Spleen (tissue), 11 donors: ENCODE measurements at regions not wholly inside any gene's neighbourhood (a gene's known extent, or its start where the extent isn't known, plus 50 kb on each side); places are given as distances from the start of the nearest gene placed in this dataset.

ENCODE experiments used
- DNase-seq: peaks from one replicate; pipeline ENCODE4 v3.0.0-alpha.2; 2020
- H3K27ac ChIP-seq, 8 donors: fragments of 200-600 bp; sonication (generic) in 7 of 8; 1 replicate in 4 of 8; 2 replicates in 4 of 8; pipeline versions ENCODE4 v1.5.0 to v1.8.0; 2016 to 2021; ENCODE audit warnings: inconsistent platforms in 4 of 8, mild to moderate bottlenecking in 4 of 8, moderate library complexity in 1 of 8
- H3K27me3 ChIP-seq, 7 donors: fragments of 200-600 bp; sonication (generic) in 6 of 7; replicated peaks in 1 of 7; 1 replicate in 4 of 7; 2 replicates in 3 of 7; pipeline versions ENCODE4 v1.5.0 to v1.8.0; 2016 to 2021; ENCODE audit warnings: inconsistent platforms in 3 of 7, mild to moderate bottlenecking in 1 of 7
- H3K36me3 ChIP-seq, 6 donors: fragments of 200-600 bp; sonication (generic) in 5 of 6; 1 replicate in 4 of 6; 2 replicates in 2 of 6; pipeline versions ENCODE4 v1.5.0 to v1.8.0; 2016 to 2021; ENCODE audit warnings: inconsistent platforms in 2 of 6
- H3K4me1 ChIP-seq, 6 donors: fragments of 200-600 bp; sonication (generic) in 5 of 6; 1 replicate in 3 of 6; 2 replicates in 3 of 6; pipeline versions ENCODE4 v1.5.0 to v1.8.0; 2016 to 2021; ENCODE audit warnings: inconsistent platforms in 3 of 6
- H3K4me3 ChIP-seq, 8 donors: fragments of 200-600 bp; sonication (generic) in 7 of 8; 1 replicate in 4 of 8; 2 replicates in 4 of 8; pipeline versions ENCODE4 v1.5.0 to v1.8.0; 2016 to 2021; ENCODE audit warnings: inconsistent platforms in 4 of 8, mild to moderate bottlenecking in 4 of 8, moderate library complexity in 2 of 8
- H3K9me3 ChIP-seq, 8 donors: fragments of 200-600 bp; sonication (generic) in 7 of 8; 1 replicate in 4 of 8; 2 replicates in 4 of 8; pipeline versions ENCODE4 v1.5.0 to v1.8.0; 2016 to 2021; ENCODE audit warnings: inconsistent platforms in 4 of 8
- CTCF ChIP-seq, 11 experiments: fragments of 200-600 bp in 7 of 11; fragments of 450-650 bp in 4 of 11; sonication (generic) in 4 of 11; IDR thresholded peaks in 8 of 11; conservative IDR thresholded peaks in 3 of 11; 1 replicate in 7 of 11; 2 replicates in 4 of 11; pipeline versions ENCODE4 v1.4.0 to v1.8.0; 2016 to 2021; ENCODE audit warnings: antibody characterized with exemption in 11 of 11, inconsistent platforms in 4 of 11, mild to moderate bottlenecking in 1 of 11
- POLR2A ChIP-seq, 3 donors: fragments of 450-650 bp; IDR thresholded peaks; one replicate each; pipeline ENCODE4 v1.5.1; 2017; ENCODE audit warnings: antibody characterized with exemption in 3 of 3, mild to moderate bottlenecking in 1 of 3
- POLR2AphosphoS5 ChIP-seq, 3 donors: sonication (generic); formaldehyde crosslinking; IDR thresholded peaks; one replicate each; pipeline ENCODE4 v1.5.1; 2017; ENCODE audit warnings: antibody characterized with exemption in 3 of 3
- WGBS, 5 donors: extraction: QIAGEN DNeasy Blood & Tissue Kit in 3 of 5; methylation state at CpG; one replicate each; pipeline versions ENCODE4 v1.1.5 to v1.1.7; 2013 to 2018; 5-methylcytosine and 5-hydroxymethylcytosine counted together
- intact Hi-C: fragments of 100-400 bp; cut with DNase I; formaldehyde crosslinking; loops from one replicate; pipeline ENCODE4 v1.15.0; 2023; ENCODE audit warnings: low total_unique reads
- donor health status: healthy with polysubstance abuse.
- donor health status: DM: no; HTN: no; CAD: no; lungs with moderate emphysema.
- donor health status: DM: no; HTN: no; CAD: no.
- donor health status: Bipolar disorder and iron deficiency.
- donor health status: healthy.
- donor health status: DM: no; HTN: no; CAD: no.
- donor health status: DM: yes; HTN: yes; CAD: no.

- Histone ChIP-seq H3K36me3 (no peaks in the 10 kb centered on the region), H3K27ac (no peak overlapping the region), H3K4me3 (no peak overlapping the region), H3K4me1 (peaks cover 0 to 11% (median 0%) of the 10 kb centered on the region in 6 donors), H3K27me3 (no peaks in the 10 kb centered on the region), H3K9me3 (no peaks in the 10 kb centered on the region)
- 32 to 55% (median 38%) methylated on average over 4 of the region's 4 CpGs for WGBS, 5 donors
- intact Hi-C loops, result no loop called here
- TF ChIP-seq POLR2AphosphoS5 (IDR thresholded peaks at IDR 0.05) (no peak), CTCF (IDR thresholded peaks at IDR 0.05 in 8 of 11, conservative IDR thresholded peaks at IDR 0.05 in 3 of 11) (no peak), POLR2A (IDR thresholded peaks at IDR 0.05) (no peak)
- no peak for DNase-seq
Measured at GRCh38 chr6:81938014-81938856, 185.8 kb upstream of the TENT5A start.

DNA sequence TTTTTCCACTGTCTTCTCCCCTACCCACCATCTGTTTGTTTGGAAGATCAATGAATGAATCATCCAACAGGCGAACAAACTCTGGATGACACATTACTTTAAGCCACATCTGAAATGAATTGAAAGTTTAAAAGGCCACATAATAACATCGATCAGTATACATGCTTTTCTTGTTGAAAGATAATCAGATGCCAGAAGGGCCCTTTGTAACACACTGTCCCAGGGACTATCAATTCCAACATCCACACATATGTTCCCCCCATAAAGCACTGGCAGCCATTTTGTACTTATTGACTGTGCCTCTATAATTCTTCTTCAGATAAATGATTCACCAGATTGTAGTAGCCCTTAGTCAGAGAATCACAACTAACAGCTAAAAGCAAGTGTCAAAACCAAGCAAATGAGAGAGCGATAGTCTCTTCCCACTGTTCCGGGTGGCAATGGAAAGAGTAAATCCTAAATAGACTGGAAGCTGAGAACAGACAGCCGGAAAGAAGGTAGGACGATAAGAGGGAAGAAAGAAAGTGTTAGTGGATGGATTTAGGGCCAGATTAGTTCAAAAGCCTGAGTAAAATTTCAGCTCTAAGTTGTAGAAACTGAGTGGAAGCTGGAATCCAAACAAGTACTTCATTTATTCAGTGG lies 184.9 kb upstream of the TENT5A start:
- no peak for TF ChIP-seq CTCF (IDR thresholded peaks at IDR 0.05 in 8 of 11, conservative IDR thresholded peaks at IDR 0.05 in 3 of 11)
- TF ChIP-seq POLR2A (IDR thresholded peaks at IDR 0.05), result no peak
- TF ChIP-seq POLR2AphosphoS5 (IDR thresholded peaks at IDR 0.05), result no peak
- 81 to 93% (median 83%) methylated on average over 6 of the region's 6 CpGs for WGBS, 5 donors
- no peaks in the 10 kb centered on the region for H3K27me3 ChIP-seq
- intact Hi-C loops, result no loop called here
- H3K27ac ChIP-seq, result no peak overlapping the region
- H3K4me1 ChIP-seq, result peaks cover 0 to 11% (median 0%) of the 10 kb centered on the region in 6 donors
- DNase-seq, result no peak
- H3K36me3 ChIP-seq, result no peaks in the 10 kb centered on the region
- no peak overlapping the region for H3K4me3 ChIP-seq
- H3K9me3 ChIP-seq, result no peaks in the 10 kb centered on the region

DNA sequence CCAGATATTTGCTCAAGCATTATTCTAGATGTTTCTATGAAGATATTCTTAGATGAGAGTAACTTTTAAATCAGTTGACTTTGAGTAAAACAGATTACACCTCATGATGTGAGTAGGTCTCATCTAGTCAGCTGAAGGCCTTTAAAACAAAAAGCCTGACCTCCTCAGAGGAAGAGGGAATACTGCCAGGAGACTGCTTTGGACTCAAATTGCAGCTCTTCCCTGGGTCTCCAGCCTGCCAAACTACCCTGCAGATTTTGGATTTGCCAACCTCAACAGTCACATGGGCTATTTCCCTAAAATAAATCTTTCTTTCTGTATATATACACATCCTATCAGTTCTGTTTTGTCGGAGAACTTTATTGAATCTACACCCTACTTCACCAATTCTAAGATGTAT lies 182.5 kb upstream of the TENT5A start:
- Histone ChIP-seq H3K4me1 (peaks cover 0 to 6% (median 0%) of the 10 kb centered on the region in 6 donors), H3K36me3 (no peaks in the 10 kb centered on the region), H3K9me3 (no peaks in the 10 kb centered on the region), H3K27ac (no peak overlapping the region), H3K4me3 (no peak overlapping the region), H3K27me3 (no peaks in the 10 kb centered on the region)
- DNase-seq, result no peak
- TF ChIP-seq POLR2A (IDR thresholded peaks at IDR 0.05) (no peak), CTCF (IDR thresholded peaks at IDR 0.05 in 8 of 11, conservative IDR thresholded peaks at IDR 0.05 in 3 of 11) (no peak), POLR2AphosphoS5 (IDR thresholded peaks at IDR 0.05) (no peak)
- WGBS, 5 donors, result 79 to 86% (median 82%) methylated on average over 1 of the region's 1 CpG
- intact Hi-C loops, result no loop called here

GRCh38 chr6:81933608-81934051 lies 181.1 kb upstream of the TENT5A start:
- H3K4me1 ChIP-seq, result peaks cover 0 to 6% (median 0%) of the 10 kb centered on the region in 6 donors
- intact Hi-C loops, result no loop called here

More at GRCh38 chr6:81933608-81934051, 181.1 kb upstream of the TENT5A start:
- H3K9me3 ChIP-seq, result no peaks in the 10 kb centered on the region
- no peaks in the 10 kb centered on the region for H3K36me3 ChIP-seq
- no peak overlapping the region for H3K4me3 ChIP-seq
- DNase-seq, result no peak
- H3K27me3 ChIP-seq, result no peaks in the 10 kb centered on the region
- WGBS, 5 donors, result 74 to 100% (median 88%) methylated on average over 1 of the region's 1 CpG
- no peak overlapping the region for H3K27ac ChIP-seq
- TF ChIP-seq POLR2A (IDR thresholded peaks at IDR 0.05) (no peak), CTCF (IDR thresholded peaks at IDR 0.05 in 8 of 11, conservative IDR thresholded peaks at IDR 0.05 in 3 of 11) (no peak), POLR2AphosphoS5 (IDR thresholded peaks at IDR 0.05) (no peak)
